ENCODE measurements at regions not wholly inside any gene's neighbourhood (a gene's known extent, or its start where the extent isn't known, plus 50 kb on each side); places are given as distances from the start of the nearest gene placed in this dataset.

DNA sequence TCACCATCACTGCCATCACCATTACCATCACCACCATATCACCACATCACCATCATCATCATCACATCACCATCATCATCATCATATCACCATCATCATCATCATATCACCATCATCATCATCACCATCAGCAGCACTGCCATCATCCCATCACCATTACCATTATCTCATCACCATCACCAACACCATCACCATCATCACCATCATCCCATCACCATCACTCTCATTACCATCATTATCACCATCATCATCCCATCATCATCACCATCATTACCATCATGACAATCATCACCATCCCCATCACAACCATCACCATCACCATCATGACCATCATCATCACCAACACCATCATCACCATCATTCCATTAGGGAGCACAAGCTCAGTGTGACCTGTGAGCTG, 318.0 kb downstream of the ADGRD1 start:
- TF ChIP-seq, protein P1, sequence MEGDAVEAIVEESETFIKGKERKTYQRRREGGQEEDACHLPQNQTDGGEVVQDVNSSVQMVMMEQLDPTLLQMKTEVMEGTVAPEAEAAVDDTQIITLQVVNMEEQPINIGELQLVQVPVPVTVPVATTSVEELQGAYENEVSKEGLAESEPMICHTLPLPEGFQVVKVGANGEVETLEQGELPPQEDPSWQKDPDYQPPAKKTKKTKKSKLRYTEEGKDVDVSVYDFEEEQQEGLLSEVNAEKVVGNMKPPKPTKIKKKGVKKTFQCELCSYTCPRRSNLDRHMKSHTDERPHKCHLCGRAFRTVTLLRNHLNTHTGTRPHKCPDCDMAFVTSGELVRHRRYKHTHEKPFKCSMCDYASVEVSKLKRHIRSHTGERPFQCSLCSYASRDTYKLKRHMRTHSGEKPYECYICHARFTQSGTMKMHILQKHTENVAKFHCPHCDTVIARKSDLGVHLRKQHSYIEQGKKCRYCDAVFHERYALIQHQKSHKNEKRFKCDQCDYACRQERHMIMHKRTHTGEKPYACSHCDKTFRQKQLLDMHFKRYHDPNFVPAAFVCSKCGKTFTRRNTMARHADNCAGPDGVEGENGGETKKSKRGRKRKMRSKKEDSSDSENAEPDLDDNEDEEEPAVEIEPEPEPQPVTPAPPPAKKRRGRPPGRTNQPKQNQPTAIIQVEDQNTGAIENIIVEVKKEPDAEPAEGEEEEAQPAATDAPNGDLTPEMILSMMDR (IDR thresholded peaks at IDR 0.05): no peak
- no peak for TF ChIP-seq POLR2A (IDR thresholded peaks at IDR 0.05)

Data from lower leg skin (tissue), 3 donors.